ENCODE measurements at regions not wholly inside any gene's neighbourhood (a gene's known extent, or its start where the extent isn't known, plus 50 kb on each side); places are given as distances from the start of the nearest gene placed in this dataset.

DNA sequence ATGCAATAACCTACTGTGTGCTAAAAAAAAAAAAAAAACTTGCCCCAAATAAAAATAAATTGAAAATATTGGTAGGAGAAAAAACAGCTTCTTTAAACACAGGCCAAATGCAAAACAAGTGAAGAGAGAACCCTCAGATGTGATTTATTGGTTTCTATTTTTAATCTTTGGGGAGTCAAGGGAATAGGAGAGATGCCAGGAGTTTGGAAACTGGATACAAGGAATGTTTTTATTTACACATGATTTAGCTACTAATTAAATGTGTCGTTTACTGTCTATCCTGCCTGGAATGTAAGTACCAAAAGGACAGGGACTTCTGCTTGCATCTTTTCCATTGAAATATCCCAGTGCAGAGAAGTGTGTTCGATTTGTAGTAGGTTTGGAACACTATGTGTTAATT is 810.7 kb downstream of the MAFB start:
- Histone ChIP-seq H3K4me1 (ENCODE audit: insufficient read depth) (peaks cover 7% of the 10 kb centered on the region), H3K4me3 (no peak overlapping the region), H3K9me3 (no peaks in the 10 kb centered on the region), H3K27ac (no peak overlapping the region), H3K27me3 (no peaks in the 10 kb centered on the region), H3K36me3 (no peaks in the 10 kb centered on the region)
- WGBS, 3 donors: 27 to 39% (median 31%) methylated on average over 2 of the region's 2 CpGs
- intact Hi-C loops (cut with DNase I): no loop called here
- TF ChIP-seq, protein P1, sequence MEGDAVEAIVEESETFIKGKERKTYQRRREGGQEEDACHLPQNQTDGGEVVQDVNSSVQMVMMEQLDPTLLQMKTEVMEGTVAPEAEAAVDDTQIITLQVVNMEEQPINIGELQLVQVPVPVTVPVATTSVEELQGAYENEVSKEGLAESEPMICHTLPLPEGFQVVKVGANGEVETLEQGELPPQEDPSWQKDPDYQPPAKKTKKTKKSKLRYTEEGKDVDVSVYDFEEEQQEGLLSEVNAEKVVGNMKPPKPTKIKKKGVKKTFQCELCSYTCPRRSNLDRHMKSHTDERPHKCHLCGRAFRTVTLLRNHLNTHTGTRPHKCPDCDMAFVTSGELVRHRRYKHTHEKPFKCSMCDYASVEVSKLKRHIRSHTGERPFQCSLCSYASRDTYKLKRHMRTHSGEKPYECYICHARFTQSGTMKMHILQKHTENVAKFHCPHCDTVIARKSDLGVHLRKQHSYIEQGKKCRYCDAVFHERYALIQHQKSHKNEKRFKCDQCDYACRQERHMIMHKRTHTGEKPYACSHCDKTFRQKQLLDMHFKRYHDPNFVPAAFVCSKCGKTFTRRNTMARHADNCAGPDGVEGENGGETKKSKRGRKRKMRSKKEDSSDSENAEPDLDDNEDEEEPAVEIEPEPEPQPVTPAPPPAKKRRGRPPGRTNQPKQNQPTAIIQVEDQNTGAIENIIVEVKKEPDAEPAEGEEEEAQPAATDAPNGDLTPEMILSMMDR (IDR thresholded peaks at IDR 0.05): no peak
- TF ChIP-seq EP300 (IDR thresholded peaks at IDR 0.05): no peak
- TF ChIP-seq POLR2A (IDR thresholded peaks at IDR 0.05): no peak
- DNase-seq: no peak

DNA sequence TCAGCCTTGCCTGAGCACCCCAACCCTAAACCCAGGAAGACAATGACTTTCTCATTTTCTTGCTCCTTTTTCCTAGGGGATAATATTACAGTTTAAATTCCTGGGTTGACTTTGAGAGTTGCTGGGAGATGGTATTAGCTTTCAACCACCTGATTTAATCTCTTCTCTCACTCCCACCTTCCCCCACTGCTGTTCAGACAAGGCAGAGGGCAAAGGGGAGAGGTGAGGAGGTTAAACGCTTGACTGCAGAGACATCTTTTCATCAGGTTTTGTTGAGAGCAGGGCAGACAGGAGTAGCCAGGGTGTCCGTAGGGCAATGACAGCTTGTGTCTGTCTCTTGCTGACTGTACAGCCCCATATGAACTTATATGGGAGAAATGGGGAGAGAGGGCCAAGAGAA is 811.2 kb downstream of the MAFB start:
- Histone ChIP-seq H3K27me3 (no peaks in the 10 kb centered on the region), H3K4me1 (ENCODE audit: insufficient read depth) (peaks cover 7% of the 10 kb centered on the region), H3K36me3 (no peaks in the 10 kb centered on the region), H3K9me3 (no peaks in the 10 kb centered on the region), H3K27ac (no peak overlapping the region), H3K4me3 (no peak overlapping the region)
- DNase-seq: no peak
- TF ChIP-seq, protein P1 (IDR thresholded peaks at IDR 0.05): no peak
- TF ChIP-seq EP300 (IDR thresholded peaks at IDR 0.05) (no peak), POLR2A (IDR thresholded peaks at IDR 0.05) (no peak)
- 57 to 67% (median 58%) methylated on average over 2 of the region's 2 CpGs for WGBS, 3 donors
- intact Hi-C loops (cut with DNase I): no loop called here

DNA sequence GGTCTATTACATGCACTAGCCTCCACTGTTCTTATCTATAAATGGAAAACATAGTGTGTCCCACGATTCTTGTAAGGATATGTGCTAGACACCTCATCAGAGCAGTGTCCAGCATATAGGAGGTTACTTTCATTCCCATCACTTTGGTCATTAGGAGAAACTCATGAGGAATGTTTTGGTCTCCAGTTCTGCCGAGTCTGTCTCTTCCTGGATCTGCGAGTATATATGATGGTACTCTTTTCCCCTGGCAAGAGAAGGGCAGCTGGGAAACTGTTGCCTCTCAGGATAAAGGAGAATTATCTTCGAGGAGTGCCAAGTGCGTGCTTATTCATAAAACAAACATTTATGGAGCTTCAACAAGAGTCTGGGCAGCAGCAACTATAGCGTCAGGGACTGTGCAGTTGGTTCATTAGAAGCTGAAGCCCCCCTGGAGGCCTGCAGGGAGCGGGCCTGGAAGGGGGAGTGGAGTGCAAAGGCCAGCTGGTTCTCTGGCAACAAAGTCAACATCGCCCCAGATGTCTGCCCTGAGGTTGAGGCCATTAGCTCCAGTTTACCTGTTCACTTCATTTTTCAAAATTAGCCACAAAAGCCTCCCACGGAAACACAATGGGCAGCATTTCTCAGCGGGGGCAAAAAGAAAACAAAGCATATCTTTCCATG is 811.9 kb downstream of the MAFB start:
- Histone ChIP-seq H3K27me3 (no peaks in the 10 kb centered on the region), H3K36me3 (no peaks in the 10 kb centered on the region), H3K9me3 (no peaks in the 10 kb centered on the region), H3K27ac (no peak overlapping the region), H3K4me3 (no peak overlapping the region), H3K4me1 (ENCODE audit: insufficient read depth) (peaks cover 7% of the 10 kb centered on the region)
- no peak for TF ChIP-seq POLR2A (IDR thresholded peaks at IDR 0.05)
- TF ChIP-seq EP300 (IDR thresholded peaks at IDR 0.05): no peak
- TF ChIP-seq, protein P1 (IDR thresholded peaks at IDR 0.05): no peak
- WGBS, 3 donors: 19 to 44% (median 23%) methylated on average over 10 of the region's 10 CpGs
- intact Hi-C loops (cut with DNase I): no loop called here
- peak in 1 of 5 donors; percentile 30 for DNase-seq

DNA sequence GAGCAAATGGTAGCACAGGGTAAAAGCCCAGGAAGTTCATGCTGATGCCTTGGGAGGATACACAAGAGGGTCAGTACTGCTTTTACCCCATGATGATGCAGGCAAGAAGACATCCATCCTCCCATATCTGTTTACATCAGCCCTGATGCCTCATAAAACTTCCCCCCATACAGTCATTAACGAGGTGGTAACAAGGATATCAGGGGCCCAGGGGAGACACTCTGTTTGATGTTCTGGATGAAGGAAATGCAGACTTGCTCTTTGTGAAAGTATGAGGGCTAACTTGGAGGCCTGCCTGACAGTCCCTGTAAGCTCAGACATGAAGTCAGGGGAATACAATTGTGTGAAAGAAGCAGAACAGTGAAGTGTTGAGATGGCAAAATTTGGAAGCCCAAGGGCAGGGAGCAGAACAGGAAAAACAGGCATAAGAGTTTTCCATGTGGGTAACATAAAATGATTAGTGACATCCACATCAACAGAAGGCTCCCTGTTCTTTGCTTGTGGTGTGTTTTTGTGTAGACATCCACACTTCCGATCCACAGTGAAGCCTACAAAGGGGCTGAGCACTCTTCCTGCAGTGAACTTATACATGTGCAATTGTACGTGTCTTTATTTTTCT is 813.4 kb downstream of the MAFB start:
- 66 to 71% (median 70%) methylated on average over 3 of the region's 3 CpGs for WGBS, 3 donors
- no peaks in the 10 kb centered on the region for H3K36me3 ChIP-seq
- no peak overlapping the region for H3K4me3 ChIP-seq
- DNase-seq: no peak
- H3K27me3 ChIP-seq: no peaks in the 10 kb centered on the region
- TF ChIP-seq POLR2A (IDR thresholded peaks at IDR 0.05) (no peak), EP300 (IDR thresholded peaks at IDR 0.05) (no peak)
- TF ChIP-seq, protein P1 (IDR thresholded peaks at IDR 0.05): no peak
- H3K4me1 ChIP-seq (ENCODE audit: insufficient read depth): peaks cover 7% of the 10 kb centered on the region
- intact Hi-C loops (cut with DNase I): no loop called here
- H3K27ac ChIP-seq: no peak overlapping the region
- H3K9me3 ChIP-seq: no peaks in the 10 kb centered on the region

Data from ovary (tissue), 7 donors.